HL-60 (cell line): ENCODE measurements at regions not wholly inside any gene's neighbourhood (a gene's known extent, or its start where the extent isn't known, plus 50 kb on each side); places are given as distances from the start of the nearest gene placed in this dataset.

Experiments used
- POLR2AphosphoS5 ChIP-seq: IDR thresholded peaks from 2 replicates; pipeline ENCODE4 v1.6.1; 2012; ENCODE audit warnings: low read depth
- REST ChIP-seq: IDR thresholded peaks from 2 replicates; pipeline ENCODE4 v1.6.1; 2012; ENCODE audit warnings: low read depth; ENCODE audit not compliant: insufficient replicate concordance
- TF ChIP-seq, protein P1 (sequence below): IDR thresholded peaks from one replicate; pipeline ENCODE4 v1.5.1; 2011; ENCODE audit warnings: low read length, control low read depth, inconsistent platforms; ENCODE audit not compliant: insufficient read depth

- TF ChIP-seq, protein P1, sequence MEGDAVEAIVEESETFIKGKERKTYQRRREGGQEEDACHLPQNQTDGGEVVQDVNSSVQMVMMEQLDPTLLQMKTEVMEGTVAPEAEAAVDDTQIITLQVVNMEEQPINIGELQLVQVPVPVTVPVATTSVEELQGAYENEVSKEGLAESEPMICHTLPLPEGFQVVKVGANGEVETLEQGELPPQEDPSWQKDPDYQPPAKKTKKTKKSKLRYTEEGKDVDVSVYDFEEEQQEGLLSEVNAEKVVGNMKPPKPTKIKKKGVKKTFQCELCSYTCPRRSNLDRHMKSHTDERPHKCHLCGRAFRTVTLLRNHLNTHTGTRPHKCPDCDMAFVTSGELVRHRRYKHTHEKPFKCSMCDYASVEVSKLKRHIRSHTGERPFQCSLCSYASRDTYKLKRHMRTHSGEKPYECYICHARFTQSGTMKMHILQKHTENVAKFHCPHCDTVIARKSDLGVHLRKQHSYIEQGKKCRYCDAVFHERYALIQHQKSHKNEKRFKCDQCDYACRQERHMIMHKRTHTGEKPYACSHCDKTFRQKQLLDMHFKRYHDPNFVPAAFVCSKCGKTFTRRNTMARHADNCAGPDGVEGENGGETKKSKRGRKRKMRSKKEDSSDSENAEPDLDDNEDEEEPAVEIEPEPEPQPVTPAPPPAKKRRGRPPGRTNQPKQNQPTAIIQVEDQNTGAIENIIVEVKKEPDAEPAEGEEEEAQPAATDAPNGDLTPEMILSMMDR = no peak
- no peak for TF ChIP-seq POLR2AphosphoS5
- TF ChIP-seq REST = no peak
Measured at GRCh38 chr3:24042174-24043059, 97.3 kb downstream of the NR1D2 start.
